ENCODE measurements at regions not wholly inside any gene's neighbourhood (a gene's known extent, or its start where the extent isn't known, plus 50 kb on each side); places are given as distances from the start of the nearest gene placed in this dataset.

GRCh38 chr16:64308721-64309120, 813.1 kb downstream of the CDH11 start:
- DNase-seq (ENCODE audit: low read depth) = no peak
- H3K4me3 ChIP-seq (ENCODE audit: low read depth, low read length) = no peak overlapping the region
- TF ChIP-seq CTCF (IDR thresholded peaks at IDR 0.05; ENCODE audit: low read depth, low read length, missing control alignments) = no peak

GRCh38 chr16:64307431-64307830, 814.4 kb downstream of the CDH11 start:
- no peak for TF ChIP-seq CTCF (IDR thresholded peaks at IDR 0.05; ENCODE audit: low read depth, low read length, missing control alignments)
- no peak overlapping the region for H3K4me3 ChIP-seq (ENCODE audit: low read depth, low read length)
- no peak for DNase-seq (ENCODE audit: low read depth)

GRCh38 chr16:64305663-64306062, 816.2 kb downstream of the CDH11 start:
- TF ChIP-seq CTCF (IDR thresholded peaks at IDR 0.05; ENCODE audit: low read depth, low read length, missing control alignments) = no peak
- H3K4me3 ChIP-seq (ENCODE audit: low read depth, low read length) = no peak overlapping the region
- DNase-seq (ENCODE audit: low read depth) = no peak

- no peak overlapping the region for H3K4me3 ChIP-seq (ENCODE audit: low read depth, low read length)
- TF ChIP-seq CTCF (IDR thresholded peaks at IDR 0.05; ENCODE audit: low read depth, low read length, missing control alignments) = no peak
These were observed 816.9 kb downstream of the CDH11 start for GRCh38 chr16:64304951-64305350.

DNA sequence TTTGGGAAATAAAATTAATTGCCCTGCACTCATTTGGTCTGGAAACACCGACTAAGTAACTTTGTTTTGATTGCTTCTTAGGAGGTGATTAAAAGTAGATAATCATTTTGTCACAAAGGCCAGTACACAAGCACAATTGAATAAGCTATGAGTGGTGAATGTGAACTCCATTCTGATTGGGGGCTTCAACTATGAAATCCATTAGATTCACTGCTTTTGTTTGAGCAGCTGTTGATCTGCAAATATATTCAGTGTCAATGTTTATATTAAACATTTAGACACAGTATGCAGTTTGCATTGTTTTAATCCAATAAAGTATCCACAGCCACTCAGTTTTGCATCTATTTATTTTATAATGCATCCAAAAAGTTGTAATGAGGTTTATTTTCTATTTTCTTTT, 817.5 kb downstream of the CDH11 start:
- H3K4me3 ChIP-seq (ENCODE audit: low read depth, low read length) = no peak overlapping the region
- no peak for TF ChIP-seq CTCF (IDR thresholded peaks at IDR 0.05; ENCODE audit: low read depth, low read length, missing control alignments)
- DNase-seq (ENCODE audit: low read depth) = no peak

More at GRCh38 chr16:64304951-64305350, 816.9 kb downstream of the CDH11 start:
- DNase-seq (ENCODE audit: low read depth) = no peak

DNA sequence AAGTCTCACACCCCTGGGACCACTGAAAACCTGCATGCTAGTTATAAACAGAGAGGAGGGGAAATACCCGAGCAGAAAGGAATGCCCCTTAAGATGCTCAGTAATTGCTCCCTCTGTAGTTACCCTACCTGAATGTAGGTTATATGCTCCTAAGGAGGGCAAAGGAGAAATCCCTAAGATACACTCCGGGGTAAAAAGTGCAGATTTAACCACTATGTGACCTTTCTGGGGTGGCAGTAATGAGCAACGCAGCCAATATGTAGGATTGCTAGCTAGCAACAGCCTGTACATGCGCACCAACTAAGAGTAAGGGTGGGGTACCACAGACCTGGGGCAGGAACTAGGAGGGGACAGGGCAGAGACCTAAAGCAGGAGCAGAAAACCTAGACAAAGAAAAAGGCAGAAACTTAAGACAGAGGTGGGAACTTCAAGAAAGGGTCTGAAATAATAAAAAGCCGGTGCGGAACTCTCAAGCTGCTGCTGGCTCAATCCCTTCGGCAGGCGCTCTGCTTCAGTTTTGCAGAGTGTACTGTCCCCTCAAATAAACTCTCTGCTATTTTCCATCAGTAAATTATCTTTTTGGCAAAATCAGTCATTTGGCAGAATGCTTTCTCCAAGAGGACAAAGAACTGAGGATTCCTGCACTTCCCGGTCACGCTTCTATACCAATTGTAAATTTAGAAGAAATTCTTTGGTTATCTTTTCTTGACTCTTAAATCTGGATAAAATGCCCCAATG, 823.8 kb downstream of the CDH11 start:
- no peak for DNase-seq (ENCODE audit: low read depth)
- no peak for TF ChIP-seq CTCF (IDR thresholded peaks at IDR 0.05; ENCODE audit: low read depth, low read length, missing control alignments)

DNA sequence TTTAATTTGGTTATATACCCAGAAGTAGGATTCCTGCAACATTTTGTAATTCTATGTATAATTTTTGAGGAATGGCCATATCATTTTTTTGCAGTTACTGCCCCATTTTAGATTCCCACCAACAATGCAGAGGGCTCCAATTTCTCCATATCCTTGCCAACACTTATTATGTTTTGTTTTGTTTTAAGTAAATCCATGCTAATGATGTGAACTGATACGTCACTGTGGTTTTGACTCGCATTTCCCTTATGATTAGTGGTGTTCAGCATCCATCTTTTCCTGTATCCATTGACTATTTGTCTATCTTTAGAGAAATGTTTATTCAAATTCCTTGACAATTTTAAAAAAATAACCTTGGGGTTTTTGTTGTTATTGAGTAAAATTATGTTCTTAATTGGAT, 826.4 kb downstream of the CDH11 start:
- no peak for TF ChIP-seq CTCF (IDR thresholded peaks at IDR 0.05; ENCODE audit: low read depth, low read length, missing control alignments)
- no peak for DNase-seq (ENCODE audit: low read depth)

More for the DNA sequence above, 823.8 kb downstream of the CDH11 start:
- H3K4me3 ChIP-seq (ENCODE audit: low read depth, low read length) = no peak overlapping the region

More for the DNA sequence above, 826.4 kb downstream of the CDH11 start:
- no peak overlapping the region for H3K4me3 ChIP-seq (ENCODE audit: low read depth, low read length)

Data from GM12864 (cell line).